Vagina (tissue), 2 donors: ENCODE measurements at regions not wholly inside any gene's neighbourhood (a gene's known extent, or its start where the extent isn't known, plus 50 kb on each side); places are given as distances from the start of the nearest gene placed in this dataset.

Experiments
- CTCF ChIP-seq, 3 experiments: fragments of 450-650 bp in 2 of 3; fragments of 200-600 bp in 1 of 3; sonication (generic) in 1 of 3; IDR thresholded peaks; one replicate each; pipeline ENCODE4 v1.5.1; 2017 to 2019; ENCODE audit warnings: antibody characterized with exemption in 3 of 3, mild to moderate bottlenecking in 2 of 3, moderate library complexity in 2 of 3
- POLR2A ChIP-seq, 2 donors: fragments of 450-650 bp; IDR thresholded peaks; one replicate each; pipeline ENCODE4 v1.6.1; 2017; ENCODE audit warnings: antibody characterized with exemption in 2 of 2, mild to moderate bottlenecking in 2 of 2, moderate library complexity in 2 of 2

- TF ChIP-seq CTCF (IDR thresholded peaks at IDR 0.05) (no peak), POLR2A (IDR thresholded peaks at IDR 0.05) (no peak)
These were observed 443.6 kb downstream of the ARAP2 start for GRCh38 chr4:35800669-35801068.
